GM12864 (cell line): ENCODE measurements at regions not wholly inside any gene's neighbourhood (a gene's known extent, or its start where the extent isn't known, plus 50 kb on each side); places are given as distances from the start of the nearest gene placed in this dataset.

ENCODE experiments used
- DNase-seq: peaks from one replicate; pipeline ENCODE4 v3.0.0-alpha.2; 2011; ENCODE audit warnings: low read depth
- H3K4me3 ChIP-seq: 2 replicates; pipeline ENCODE4 v1.5.1; 2011; ENCODE audit warnings: mild to moderate bottlenecking, low read depth, low read length, control low read depth
- TF ChIP-seq, protein P1 (sequence below): IDR thresholded peaks from 2 replicates; pipeline ENCODE4 v1.5.1; 2011; ENCODE audit warnings: low read depth, mild to moderate bottlenecking, moderate library complexity, low read length, control low read depth, inconsistent platforms; ENCODE audit errors: missing control alignments

DNA sequence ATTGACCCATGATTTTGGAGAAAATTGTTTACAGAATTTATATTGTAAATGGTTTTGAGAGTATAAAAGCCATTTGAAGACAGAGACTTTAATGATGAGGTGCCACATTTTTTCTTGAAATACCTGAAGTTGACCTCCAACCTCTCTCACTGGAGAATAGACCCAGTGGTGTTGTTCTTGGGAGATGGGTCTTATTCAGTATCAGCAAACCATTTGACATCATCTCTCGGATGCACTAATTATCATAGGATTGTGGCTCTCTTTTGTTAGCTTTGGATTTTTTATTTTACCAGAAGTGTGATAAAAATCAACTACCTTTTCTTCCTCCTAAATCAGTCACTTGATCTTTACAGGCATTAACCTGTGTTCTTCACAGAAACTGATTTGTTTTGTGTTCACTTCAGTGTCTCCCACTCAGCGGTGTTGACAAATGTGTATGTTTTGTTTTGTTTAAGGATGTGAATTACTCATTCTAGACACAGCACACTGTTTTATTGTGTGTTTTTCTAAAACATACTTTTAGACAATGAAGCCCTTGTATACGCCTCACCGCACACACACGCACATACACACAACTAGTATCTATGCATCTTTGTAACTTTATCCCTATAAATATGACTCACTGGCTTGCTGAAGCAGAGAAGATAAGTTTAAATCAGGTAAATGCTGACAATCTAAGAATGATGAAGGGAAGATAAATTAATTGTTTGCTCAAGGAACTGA is 455.6 kb downstream of the INHBA start:
- no peak for DNase-seq
- H3K4me3 ChIP-seq = no peak overlapping the region
- TF ChIP-seq, protein P1, sequence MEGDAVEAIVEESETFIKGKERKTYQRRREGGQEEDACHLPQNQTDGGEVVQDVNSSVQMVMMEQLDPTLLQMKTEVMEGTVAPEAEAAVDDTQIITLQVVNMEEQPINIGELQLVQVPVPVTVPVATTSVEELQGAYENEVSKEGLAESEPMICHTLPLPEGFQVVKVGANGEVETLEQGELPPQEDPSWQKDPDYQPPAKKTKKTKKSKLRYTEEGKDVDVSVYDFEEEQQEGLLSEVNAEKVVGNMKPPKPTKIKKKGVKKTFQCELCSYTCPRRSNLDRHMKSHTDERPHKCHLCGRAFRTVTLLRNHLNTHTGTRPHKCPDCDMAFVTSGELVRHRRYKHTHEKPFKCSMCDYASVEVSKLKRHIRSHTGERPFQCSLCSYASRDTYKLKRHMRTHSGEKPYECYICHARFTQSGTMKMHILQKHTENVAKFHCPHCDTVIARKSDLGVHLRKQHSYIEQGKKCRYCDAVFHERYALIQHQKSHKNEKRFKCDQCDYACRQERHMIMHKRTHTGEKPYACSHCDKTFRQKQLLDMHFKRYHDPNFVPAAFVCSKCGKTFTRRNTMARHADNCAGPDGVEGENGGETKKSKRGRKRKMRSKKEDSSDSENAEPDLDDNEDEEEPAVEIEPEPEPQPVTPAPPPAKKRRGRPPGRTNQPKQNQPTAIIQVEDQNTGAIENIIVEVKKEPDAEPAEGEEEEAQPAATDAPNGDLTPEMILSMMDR = no peak

DNA sequence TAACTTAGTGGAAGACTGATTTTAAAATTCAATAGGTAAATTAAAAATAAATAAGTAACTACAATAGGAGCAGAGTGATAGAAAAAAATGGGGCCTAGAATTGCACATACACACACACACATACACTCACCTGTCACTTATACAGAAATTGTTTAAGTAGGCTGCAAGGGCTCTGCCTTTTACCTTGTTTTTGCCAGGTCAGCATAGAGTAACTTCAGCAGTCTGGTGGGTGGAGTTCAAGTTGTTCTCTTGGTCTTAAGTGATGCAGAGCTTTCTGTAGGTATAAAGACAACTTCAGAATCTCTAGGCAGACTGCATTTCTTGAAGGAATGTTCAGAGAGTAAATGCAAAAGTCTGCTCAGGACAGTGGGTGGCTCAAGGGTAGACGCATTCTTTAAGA is 457.0 kb downstream of the INHBA start:
- H3K4me3 ChIP-seq = no peak overlapping the region
- no peak for DNase-seq
- TF ChIP-seq, protein P1 = no peak

DNA sequence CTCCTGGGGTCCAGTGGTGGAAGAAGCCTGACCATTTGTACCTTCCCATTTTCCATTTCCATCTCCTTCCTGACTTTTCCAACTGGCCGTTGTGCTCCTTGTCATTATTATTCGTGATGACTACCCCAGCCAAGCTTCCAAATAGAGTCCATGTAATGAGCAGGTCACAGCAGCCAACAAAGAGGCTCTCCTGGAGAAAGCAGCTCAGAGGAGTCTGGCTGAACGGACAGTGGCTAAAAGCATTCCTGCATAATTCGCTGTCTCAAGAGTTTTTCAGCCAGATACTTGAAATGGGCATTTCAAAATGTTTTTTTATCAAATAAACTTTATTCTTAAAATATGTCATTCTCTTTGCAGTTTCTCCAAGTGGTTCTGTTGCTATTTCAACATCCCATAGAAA is 458.6 kb downstream of the INHBA start:
- no peak for DNase-seq
- TF ChIP-seq, protein P1 = no peak
- no peak overlapping the region for H3K4me3 ChIP-seq

DNA sequence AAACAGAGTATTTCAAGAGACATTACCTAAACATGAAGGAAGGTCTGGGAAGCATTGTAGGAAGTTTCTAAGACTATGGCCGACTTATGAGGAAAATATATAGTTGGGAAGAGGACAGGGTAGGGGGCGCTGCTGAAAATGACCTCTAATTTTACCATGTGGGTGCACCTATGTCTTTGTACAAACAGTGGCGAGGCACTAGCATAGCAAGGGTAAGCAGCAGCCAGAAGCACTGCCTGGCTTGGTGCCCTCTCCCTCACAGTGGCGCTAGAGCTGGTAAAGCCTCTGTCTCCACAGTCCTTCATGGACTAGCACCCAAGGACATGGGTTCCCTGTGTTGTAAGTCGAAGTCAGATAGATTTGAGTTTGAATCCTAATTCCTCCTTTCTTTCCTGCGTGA is 461.2 kb downstream of the INHBA start:
- no peak for DNase-seq
- H3K4me3 ChIP-seq = no peak overlapping the region
- TF ChIP-seq, protein P1 = no peak

DNA sequence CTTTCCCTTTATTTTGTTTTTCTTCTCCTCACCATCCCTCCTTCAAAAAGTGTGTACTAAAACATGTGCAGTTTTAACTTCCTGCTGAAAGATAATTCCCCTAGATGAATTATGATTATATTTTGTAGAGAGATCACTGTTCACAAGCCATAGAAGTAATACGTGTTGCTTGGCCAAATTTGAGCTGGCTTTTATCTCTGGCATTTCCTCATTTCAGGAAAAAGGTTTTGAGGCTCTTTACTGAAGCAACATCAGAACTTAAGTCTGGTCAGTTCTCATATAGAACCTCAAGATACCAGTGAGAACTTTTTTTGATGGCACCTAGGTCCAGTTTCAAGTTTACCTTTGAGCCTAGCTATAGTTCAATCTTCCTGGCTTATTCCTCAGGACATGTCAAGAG is 463.3 kb downstream of the INHBA start:
- no peak overlapping the region for H3K4me3 ChIP-seq
- no peak for DNase-seq
- TF ChIP-seq, protein P1 = no peak

DNA sequence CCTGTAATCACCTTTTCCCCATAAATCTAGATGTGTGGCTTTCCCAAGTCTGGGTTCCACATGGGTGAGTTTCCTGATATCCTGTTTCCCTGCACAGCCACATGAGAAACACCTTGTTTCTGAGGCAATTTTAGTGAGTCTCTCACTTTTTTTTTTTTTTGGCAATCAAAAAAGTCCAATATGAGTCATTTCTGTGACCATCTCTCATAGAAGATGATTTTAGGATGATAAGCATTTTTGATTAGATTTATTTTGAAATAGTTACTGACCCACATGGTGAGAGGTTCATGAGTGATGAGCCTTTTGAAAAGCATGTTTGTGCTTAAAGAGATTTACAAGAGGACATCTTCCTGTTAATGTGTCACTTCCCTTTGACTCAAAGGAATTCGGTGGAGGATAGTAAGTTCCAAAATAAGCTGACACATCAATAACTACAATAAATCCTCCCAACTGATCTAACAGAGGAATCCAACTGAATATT is 464.0 kb downstream of the INHBA start:
- no peak overlapping the region for H3K4me3 ChIP-seq
- no peak for DNase-seq
- TF ChIP-seq, protein P1 = no peak

DNA sequence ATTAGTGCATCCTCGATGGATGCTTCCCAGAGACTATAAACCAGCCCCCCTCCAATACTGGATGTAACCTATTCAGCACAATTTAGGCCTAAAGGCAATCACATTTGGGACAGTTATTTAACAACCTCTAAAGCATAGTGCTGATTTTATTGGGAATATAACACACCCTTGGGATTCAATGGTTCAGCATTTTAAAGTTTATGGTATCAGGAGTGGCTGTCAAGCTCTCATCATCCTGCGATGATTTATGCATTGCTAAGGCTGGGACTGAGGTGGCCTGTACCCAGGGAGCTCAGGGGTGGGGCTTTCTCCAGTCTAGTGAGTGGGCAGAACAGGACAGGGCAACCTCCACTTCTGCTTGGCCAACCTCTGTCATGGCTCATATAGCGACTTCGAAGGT is 464.9 kb downstream of the INHBA start:
- H3K4me3 ChIP-seq = no peak overlapping the region
- DNase-seq = no peak
- TF ChIP-seq, protein P1 = no peak
